ENCODE measurements at regions not wholly inside any gene's neighbourhood (a gene's known extent, or its start where the extent isn't known, plus 50 kb on each side); places are given as distances from the start of the nearest gene placed in this dataset.

DNA sequence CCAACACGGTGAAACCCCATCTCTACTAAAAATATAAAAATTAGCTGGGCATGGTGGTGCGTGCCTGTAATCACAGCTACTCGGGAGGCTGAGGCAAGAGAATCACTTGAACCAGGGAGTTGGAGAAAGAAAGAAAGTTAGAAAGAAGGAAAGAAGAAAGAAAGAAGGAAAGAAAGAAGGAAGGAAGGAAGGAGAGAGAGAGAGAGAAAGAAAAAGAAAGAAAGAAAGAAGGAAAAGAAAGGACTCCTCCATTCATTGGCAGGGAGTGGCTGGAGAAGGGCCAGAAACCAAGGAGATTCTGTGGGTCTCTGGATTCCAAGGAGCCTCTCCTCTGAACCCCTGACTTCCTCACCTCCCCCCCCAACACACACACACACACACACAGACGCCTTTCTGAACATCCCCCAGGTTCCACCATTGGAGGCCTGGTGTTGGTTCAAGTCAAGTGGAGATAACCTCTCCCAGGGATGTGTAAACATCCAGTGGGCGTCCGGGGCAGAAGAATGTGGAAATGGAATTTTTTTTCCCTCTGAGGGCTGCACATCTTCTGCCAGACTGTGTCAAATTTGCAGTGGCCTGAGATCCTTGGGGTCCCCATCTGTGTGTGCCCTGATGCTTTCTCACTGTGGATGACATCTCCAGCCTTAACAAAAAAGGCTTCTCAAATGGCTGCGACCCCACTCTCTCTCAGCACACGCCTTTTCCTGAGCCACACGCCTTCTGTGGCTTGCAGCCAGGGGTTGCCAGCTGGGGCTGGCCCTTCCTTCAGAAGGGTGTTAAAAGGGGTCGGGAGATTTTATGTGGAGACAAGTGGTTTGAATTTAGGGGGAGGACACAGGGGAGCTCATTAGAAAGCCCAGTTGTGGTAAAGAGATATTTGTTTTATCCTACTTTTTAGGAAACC is 109.3 kb upstream of the HAND1 start:
- no peak for DNase-seq

DNA sequence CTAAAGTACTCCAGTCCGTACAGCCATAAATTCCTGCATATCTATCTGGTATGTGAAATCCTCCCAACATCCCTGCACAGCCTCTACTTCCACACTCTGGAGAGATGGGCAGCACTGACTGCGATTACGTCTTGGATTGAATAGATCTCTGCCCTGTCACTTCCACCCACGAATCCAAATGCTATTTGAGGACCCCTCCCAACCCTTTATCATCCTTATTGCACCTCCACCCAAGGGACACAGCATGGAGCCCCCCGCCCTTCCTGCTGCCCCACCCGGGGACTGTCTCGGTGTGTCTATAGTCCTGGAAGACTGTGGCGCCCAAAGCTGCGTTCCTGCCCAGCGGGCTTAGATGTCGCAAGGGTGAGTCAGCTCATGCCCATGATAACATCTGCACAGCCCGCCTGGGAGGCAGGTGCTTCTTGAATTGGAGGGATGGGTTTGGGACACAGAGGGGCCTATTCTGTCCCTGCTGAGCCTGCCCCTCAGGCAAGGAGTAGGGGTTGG is 105.7 kb upstream of the HAND1 start:
- DNase-seq, result no peak

DNA sequence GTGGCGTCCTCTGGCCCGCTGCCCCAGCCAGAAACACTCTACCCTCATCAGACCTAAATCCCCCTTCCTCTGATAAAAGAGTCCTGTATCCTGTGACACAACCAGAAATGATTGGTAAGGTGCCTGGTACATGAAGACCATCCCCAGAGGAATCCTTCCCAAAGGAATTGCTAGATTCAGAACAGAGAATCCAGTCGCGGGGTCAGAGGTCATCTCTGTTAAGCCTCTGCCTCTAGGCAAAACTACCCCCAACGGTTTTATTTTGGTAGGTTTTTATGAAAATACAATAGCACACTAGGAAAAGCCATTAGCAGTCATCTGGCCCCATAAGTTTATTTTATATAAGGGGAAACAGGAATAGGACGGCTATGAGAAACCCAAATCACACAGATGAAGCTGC is 102.4 kb upstream of the HAND1 start:
- no peak for DNase-seq

DNA sequence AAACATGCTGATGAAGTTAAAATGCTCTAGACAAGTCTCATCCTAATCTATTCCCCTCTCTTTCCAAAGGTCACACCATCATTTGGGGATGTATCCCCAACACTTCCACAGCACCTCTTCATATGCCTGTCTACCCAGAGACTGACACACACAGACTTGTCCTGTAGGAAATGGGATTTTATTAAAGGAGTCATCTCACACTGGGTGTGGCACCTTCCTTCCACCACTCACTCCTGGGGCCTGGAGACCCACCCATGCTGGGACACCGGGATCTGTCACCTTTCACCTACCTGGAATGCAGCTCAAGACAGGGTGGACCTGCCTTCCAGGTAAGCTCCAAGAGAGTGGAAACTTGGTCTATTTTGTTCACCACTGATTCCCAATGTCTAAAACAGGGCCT is 99.4 kb upstream of the HAND1 start:
- DNase-seq, result no peak

DNA sequence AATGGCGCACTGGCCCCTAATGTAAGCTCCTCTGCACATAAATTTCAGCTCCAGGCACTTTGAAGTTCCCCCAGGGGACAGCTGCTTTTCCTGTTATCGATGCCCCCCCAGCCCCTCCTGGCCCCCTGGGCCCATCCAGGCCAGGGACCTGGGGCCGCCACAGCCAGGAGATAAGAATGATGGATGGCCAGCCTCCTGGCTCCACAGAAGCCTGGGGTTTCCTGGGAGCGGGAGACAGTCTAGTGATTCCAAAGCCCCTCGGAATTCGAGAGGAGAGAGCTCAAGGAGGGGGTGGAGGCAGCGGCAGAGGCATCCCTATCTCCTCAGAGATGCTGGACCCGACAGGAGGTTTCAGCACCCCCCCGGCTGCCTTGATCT is 98.4 kb upstream of the HAND1 start:
- DNase-seq, result no peak

DNA sequence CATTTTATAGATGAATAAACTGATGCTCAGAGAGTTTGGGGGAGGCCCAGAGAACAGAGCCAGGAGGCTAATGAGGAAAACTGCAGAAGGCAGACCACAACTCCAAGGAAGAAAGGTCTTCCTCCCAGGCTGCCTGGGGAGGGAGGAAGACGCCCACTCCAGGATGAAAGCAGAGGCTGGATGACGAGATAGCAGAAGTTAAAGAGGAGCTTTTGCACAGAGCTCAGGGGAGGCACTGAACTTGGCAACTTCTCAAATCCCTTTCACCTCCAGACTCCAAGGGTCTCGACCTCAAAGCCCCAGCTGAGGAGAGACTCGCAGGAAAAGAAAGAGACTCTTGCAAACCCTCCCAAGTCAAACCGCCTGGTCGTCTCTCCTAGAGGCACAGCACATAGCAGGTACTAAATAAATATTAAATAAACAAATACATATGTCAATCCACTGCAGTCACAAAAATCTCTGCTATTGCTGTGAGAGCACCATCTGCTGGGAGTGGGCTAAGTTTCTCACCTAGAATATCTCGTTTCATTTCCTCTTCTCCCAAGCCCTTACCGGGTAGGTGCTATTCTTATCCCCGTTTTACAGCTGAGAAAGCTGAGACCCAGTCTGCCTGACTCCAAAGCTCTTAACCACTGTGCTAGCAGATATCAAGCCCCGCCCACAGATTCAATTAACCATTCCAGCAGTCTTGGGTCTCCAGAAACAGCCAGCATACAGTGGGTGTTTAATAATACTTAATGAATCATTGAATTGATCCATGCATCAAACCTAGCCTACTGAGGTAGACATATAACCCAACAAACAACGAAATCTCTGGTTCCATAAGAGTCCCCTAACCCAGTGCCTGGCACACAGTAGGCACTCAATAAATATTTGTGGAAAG is 97.8 kb upstream of the HAND1 start:
- DNase-seq, result no peak

DNA sequence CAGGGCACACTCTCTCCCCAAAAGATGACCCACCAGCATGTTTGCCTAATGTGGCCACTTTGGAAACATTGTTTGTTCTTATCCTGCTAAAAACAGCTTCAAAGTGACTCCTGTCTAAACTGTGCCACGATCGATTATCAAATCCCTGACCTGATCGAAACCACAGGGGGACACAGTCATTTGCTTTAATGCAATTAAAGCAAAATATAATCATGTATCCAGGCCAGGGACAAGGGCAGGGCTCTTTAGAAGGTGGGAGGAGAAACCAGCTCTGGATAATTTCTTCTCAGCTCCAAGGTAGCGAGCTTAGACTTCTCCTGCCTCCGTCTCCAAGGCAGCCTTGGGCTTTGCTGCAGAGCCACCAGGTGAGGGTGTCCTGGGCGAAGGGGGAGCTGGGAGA is 95.0 kb upstream of the HAND1 start:
- no peak for DNase-seq

DNA sequence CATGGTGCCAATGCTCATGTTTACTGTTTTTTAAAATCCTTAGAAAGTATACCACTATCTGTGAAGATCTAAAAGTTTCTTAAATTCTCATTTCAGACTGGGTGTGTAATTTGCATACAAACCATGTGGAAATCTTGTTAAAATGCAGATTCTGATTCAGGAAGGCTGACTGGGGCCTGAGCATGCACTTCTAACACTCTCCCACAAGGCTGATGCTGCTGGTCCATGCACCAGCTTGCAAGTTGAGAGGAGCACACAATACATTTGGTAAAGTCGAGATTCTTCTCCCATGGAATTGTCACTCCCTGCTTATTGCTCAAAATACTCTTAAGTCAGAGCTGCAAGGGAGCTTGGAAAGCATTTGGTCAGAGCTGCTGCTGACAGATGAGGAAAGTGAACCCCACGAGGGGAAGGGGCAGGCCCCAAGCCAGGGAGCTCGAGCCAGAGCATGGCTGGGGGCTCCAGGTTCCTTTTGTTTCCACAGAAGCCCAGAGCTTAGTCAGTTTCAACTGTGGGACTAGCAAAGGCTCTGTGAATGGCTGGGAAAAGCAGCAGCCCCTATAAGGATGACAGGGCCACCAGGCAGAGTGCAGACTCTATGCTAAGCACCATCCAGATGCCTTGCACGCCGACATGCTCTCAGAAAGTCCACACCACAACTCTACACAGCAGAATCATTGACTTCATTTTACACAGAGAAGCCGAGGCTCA is 93.5 kb upstream of the HAND1 start:
- DNase-seq, result no peak

DNA sequence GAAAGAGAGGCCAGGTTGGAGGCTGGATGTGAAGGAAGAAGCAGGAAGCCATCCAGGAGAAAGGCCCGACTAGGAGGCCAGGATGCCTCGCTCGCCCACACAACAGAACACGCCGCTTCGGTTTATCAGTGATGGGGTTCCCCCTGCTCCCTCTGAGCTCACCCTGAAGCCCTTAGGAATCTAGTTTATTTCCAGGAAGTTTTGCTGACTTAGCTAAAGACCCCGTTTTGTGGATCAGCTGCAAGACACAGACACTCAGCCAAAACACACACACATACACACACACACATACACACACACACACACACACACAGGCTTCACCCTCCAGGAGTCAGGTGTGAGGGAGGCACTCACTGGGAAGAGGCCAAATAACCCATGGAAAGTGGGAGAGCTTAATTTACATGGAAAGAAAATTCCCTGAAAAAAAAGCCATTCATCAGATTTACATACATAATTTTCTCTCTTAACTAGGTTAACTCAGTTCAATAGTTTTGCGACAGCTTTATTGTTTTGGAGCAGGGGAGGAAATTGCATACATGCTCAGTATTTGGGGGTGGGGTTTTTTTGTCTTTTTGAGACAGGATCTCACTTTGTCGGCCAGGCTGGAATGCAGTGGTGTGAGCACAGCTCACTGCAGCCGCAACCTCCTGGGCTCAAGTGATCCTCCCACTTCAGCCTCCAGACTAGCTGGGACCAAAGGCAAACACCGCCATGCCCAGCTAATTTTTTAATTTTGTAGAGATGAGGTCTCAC is 92.7 kb upstream of the HAND1 start:
- DNase-seq, result no peak

DNA sequence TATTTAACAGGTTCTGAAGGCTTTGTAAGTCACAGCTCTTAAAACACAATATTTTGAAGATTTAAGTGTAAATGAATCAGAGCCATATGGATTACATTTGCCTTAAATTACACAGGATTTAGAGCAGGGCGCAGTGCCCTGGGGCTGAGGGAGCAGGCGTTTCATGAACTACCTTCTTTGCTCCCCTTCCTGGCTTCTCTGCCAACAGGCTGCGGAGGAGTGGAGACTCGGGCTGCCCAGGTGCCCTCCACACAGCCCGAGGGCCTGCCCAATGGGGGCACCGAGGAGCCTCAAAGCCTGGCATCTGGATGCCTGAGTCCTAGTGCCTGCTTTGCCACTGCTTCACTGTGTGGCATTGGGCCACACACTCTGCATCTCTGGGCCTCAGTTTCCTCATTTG is 90.6 kb upstream of the HAND1 start:
- no peak for DNase-seq

DNA sequence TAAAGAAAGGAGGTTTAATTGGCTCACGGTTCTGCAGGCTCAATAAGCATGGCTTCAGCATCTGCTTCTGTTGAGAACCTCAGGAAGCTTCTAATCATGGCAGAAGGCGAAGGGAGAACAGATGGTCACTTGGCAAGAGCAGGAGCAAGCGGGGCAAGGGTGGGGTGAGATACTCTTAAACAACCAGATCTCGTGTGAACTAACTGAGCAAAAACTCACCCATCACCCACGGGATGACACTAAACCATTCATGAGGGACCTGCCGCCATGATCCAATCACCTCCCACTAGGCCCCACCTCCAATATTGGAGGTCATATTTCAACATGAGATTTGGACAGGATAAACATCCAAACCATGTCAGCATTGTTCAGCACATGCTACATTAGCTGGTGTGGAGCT is 89.1 kb upstream of the HAND1 start:
- peak; percentile 40 for DNase-seq

DNA sequence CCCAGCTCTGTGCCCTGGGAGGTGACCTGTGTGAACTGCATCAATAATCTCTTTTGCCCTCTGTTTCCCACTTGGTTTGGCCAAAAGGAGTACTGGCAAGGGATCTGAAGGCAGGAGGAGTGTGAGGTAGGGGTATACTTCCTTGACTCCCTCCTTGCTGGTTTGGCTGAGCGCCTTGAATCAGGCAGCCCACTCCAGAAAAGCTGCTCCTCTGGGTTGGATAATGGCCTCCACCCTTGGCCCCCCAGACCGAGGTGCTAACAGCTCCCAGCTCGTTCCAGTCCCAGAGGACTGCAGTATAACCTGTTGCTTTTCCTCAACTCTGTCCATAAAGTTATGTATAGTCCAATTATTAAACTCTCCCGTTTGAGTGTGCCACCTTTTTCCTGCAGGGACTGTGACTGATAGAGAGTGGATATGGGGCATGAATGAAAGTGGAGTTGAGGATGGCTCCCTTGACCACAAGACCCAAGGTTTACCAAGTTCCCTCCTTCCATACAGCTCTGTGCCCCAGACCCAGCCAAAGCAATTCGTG is 88.2 kb upstream of the HAND1 start:
- no peak for DNase-seq

DNA sequence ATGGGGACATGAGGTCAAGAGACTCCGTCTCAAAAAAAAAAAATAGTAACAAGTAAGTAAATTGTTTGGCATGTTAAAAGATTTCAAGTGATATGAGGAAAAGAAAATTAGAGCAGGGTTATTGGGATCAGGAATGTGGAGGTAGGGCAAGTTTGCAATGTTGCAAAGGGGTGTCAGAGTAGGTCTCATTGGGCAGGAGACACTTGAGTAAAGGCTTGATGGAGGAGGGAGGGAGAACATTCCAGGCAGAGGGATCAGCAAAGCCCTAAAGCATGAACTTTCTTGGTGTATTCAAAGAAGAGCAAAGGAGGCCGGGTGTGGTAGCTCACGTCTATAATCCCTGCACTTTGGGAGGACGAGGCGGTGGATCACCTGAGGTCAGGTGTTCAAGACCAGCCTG is 87.1 kb upstream of the HAND1 start:
- no peak for DNase-seq

DNA sequence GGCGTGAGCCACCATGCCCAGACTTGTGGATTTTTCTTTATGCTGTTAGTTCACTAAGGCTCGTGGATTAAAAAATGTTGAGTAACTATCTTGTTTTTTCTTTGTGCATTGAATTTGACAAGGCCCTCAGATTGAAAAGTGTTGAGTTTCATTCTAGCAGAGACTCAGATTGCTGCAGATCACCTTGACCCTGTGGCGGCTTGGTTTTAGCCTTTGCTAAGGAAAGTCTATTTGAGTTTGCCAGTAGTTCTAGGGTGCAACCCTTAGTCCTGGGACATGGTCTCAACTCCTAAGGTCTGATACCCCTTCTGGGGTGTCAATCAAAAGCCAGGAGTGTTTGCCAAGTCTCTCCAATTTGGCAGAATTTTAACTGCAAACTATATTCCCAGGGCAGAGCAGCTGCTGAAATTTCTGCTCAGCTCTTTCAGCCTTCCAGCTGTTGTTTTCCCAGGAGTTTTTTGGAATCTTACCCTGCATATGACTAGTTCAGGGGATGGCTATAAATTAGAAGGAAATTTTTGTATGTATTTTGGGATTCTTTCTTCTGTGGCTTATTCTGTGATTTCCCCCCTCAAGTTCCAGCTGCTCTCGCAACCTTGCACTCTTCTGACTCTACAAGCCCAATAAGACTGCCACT is 84.3 kb upstream of the HAND1 start:
- DNase-seq, result no peak

DNA sequence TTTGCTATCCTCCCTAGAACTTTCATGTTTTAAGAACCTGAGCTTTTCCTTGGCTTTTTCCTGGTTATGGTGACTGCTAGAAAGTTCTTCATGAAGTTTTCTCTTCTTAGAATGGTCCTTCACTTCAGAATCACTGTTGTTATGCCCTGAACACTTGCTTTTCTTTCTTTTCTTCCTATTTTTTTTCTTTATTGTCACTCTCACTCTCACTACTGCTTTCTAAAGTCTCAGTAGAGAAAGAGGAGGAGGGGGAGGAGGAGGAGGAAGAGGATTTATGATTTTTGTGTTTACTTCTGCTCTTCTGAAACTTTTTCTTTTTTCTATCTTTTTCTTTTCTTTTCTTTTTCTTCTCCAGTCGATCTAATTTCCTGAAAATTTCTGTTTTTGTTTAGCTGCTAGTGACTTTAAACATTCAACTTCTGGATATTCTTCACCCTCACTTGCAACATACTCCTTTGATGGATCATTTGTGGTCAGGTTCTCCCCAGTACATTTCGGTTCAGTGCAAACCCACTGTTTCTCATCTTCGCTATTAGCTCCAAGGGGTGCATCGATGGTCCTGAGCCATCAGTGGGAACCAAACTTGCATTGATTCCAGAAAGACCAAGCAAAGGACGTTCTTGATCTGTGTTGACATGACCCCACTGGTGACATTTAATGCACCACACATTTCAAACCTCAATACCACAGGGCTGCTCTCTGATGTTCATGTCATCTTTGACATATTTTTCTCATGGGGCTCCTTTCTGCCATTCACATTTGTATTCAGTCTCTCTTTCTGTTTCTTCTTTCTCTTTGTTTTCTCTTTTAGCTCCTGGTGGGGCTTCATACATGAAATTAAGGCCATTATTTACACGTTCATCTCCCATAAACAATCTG is 81.6 kb upstream of the HAND1 start:
- no peak for DNase-seq

DNA sequence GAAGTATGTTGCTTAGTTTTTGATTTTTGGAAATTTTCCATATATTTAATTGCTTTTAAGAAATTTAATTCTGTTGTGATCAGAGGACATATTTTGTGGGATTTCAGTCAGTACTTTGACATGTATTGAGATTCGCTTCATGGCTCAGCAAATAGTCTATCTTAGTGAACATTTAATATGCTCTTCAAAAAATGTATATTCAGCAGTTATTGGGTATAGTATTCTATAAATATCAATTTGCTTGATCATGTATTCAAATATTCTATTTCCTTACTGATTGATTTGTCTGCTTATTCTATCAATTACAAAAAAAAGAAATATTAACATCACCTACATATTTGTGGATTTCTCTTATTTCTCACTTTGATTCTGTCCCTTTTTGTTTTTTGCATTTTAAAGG is 79.5 kb upstream of the HAND1 start:
- no peak for DNase-seq

DNA sequence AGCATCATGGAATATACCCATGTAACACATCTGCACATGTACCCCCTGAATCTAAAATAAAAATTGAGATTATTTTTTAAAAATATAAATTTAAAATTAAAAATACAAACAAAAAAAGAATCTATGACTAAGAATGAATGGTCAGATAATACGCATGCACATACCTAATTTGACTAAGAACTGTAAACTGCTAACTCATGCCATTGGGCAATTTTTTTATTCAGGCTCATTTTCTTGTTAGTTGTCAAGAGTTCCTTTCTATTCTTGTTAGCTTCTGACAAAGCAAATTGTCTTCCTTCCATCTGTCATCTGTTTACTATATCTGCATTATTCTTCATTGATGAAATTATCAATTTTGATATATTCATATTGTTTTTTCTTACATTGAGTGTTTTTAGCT is 69.5 kb upstream of the HAND1 start:
- no peak for DNase-seq

DNA sequence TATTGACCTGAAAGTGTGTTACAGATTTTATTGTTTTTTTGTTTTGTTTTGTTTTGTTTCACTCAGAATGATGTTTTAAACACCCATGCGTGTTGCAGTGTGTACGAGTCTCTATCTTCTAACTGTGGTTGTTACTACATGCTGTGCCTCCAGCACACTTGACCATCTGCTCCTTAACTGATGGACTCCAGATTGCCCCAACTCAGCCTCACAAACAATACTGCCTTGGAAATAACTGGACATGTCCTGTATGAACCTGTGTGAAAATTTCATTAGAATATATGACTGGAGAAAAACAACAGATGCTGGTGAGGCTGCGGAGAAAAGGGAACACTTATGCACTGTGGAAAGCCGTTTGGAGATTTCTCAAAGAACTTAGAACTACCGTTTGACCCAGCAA is 68.7 kb upstream of the HAND1 start:
- DNase-seq, result no peak

DNA sequence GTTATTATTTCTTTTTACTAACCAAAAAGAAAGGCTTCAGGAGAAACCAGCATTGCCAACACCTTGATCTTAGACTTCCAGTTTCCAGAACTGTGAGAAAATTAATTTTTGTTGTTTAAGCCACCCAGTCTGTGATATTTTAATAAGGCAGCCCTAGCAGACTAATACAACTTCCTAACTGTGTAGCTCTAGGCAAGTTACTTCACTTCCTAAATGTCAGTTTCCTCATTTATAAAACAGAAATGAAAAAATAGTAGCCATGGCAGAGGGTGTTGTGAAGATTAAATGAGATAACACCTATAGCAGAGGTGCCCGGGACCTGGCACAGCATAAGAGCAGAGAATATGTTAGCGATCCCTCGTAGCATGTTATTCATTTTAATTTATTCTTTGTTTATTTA is 66.6 kb upstream of the HAND1 start:
- no peak for DNase-seq

DNA sequence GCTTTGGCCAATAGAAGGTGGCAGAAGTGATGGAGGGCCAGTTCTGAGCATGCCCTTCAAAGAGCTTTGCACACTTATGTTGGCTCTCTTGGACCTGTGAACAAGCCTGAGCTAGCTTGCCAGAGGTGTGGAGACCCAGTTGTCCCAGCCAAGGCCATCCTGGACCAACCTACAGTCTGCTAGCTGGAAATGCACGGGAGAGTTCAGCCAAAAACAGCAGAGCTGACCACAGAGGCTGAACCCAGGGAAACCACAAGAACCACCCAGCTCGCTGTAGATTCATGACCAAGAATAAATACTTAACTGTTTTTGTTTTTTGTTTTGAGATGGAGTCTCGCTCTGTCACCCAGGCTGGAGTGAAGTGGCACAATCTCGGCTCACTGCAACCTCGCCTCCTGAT is 65.4 kb upstream of the HAND1 start:
- no peak for DNase-seq

DNA sequence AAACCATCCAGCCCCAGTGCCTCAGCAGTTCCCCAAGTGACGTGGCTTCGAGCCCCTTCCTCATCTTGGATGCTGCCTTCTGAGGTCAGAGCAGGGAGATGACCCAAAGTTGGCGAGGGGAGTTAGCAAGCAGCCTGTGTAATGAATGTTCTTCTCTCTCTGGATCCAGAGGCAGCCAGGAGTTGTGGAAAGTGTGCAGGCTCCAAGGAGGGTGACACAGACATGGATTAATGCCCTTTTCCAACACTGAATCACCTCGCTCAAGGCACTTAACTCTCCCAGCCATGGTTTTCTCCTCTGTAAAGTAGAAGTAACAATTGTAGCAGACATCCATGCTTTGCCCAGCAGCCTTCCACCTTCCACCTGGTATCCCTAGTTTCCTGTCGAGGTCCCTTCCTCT is 64.6 kb upstream of the HAND1 start:
- no peak for DNase-seq
